Neural progenitor cell (in vitro differentiated cells): ENCODE measurements at regions not wholly inside any gene's neighbourhood (a gene's known extent, or its start where the extent isn't known, plus 50 kb on each side); places are given as distances from the start of the nearest gene placed in this dataset.

Source experiments
- DNase-seq: peaks from one replicate; pipeline ENCODE4 v3.0.0-alpha.2; 2016; ENCODE audit warnings: low spot score
- H2AFZ ChIP-seq: fragments of 200-600 bp; sonication (generic); replicated peaks from 2 replicates; pipeline ENCODE4 v1.6.1; 2016; ENCODE audit warnings: antibody characterized with exemption
- H3F3A ChIP-seq: fragments of 200-600 bp; sonication (generic); 2 replicates; pipeline ENCODE4 v1.6.1; 2016; ENCODE audit warnings: antibody characterized with exemption, low read depth
- H3K27ac ChIP-seq: fragments of 200-600 bp; sonication (generic); 2 replicates; pipeline ENCODE4 v1.5.1; 2016; ENCODE audit warnings: mild to moderate bottlenecking
- H3K27me3 ChIP-seq: fragments of 200-600 bp; sonication (generic); 2 replicates; pipeline ENCODE4 v1.6.1; 2016; ENCODE audit warnings: mild to moderate bottlenecking, moderate library complexity
- H3K36me3 ChIP-seq: fragments of 200-600 bp; sonication (generic); 2 replicates; pipeline ENCODE4 v1.5.1; 2016
- H3K4me1 ChIP-seq: fragments of 200-600 bp; sonication (generic); 2 replicates; pipeline ENCODE4 v1.6.1; 2016; ENCODE audit warnings: mixed run types
- H3K4me2 ChIP-seq: fragments of 200-600 bp; sonication (generic); 2 replicates; pipeline ENCODE4 v1.6.1; 2016
- H3K4me3 ChIP-seq: fragments of 200-600 bp; sonication (generic); 2 replicates; pipeline ENCODE4 v1.5.1; 2016
- H3K79me2 ChIP-seq: fragments of 200-600 bp; sonication (generic); 2 replicates; pipeline ENCODE4 v1.6.1; 2016; ENCODE audit warnings: low read depth
- H3K9ac ChIP-seq: fragments of 200-600 bp; sonication (generic); 2 replicates; pipeline ENCODE4 v1.6.1; 2016
- H3K9me3 ChIP-seq: fragments of 200-600 bp; sonication (generic); 2 replicates; pipeline ENCODE4 v1.5.1; 2016; ENCODE audit warnings: low read depth
- H4K20me1 ChIP-seq: fragments of 200-600 bp; sonication (generic); 2 replicates; pipeline ENCODE4 v1.6.1; 2016; ENCODE audit warnings: low read depth
- H3K27ac Mint-ChIP-seq: 3 replicates; pipeline ENCODE4 v1.8.0; 2021; ENCODE audit warnings: mixed read lengths
- H3K27me3 Mint-ChIP-seq: 2 replicates; pipeline ENCODE4 v1.8.0; 2022; ENCODE audit warnings: low read depth, mild to moderate bottlenecking, inconsistent platforms, moderate library complexity, mixed read lengths; ENCODE audit not compliant: insufficient read depth
- H3K36me3 Mint-ChIP-seq: 3 replicates; pipeline ENCODE4 v1.8.0; 2021; ENCODE audit warnings: mixed read lengths
- H3K4me1 Mint-ChIP-seq: 3 replicates; pipeline ENCODE4 v1.8.0; 2021; ENCODE audit warnings: mixed read lengths
- H3K4me3 Mint-ChIP-seq: 3 replicates; pipeline ENCODE4 v1.8.0; 2021; ENCODE audit warnings: mild to moderate bottlenecking, moderate library complexity, mixed read lengths
- H3K9me3 Mint-ChIP-seq: 3 replicates; pipeline ENCODE4 v1.8.0; 2020; ENCODE audit warnings: mixed read lengths
- CTCF ChIP-seq: fragments of 200-600 bp; sonication (generic); IDR thresholded peaks from 2 replicates; pipeline ENCODE4 v1.5.1; 2017; ENCODE audit warnings: antibody characterized with exemption, mild to moderate bottlenecking
- EZH2 ChIP-seq: fragments of 200-600 bp; sonication (generic); IDR thresholded peaks from 2 replicates; pipeline ENCODE4 v1.6.1; 2017; ENCODE audit warnings: antibody characterized with exemption, mild to moderate bottlenecking, moderate library complexity
- EZH2phosphoT487 ChIP-seq: fragments of 200-600 bp; sonication (generic); IDR thresholded peaks from 2 replicates; pipeline ENCODE4 v1.6.1; 2017; ENCODE audit warnings: antibody characterized with exemption

GRCh38 chr18:79583984-79584401 lies 95.6 kb upstream of the CTDP1 start:
- no peak overlapping the region for H3K4me3 Mint-ChIP-seq

GRCh38 chr18:79584491-79585394 lies 94.9 kb upstream of the CTDP1 start:
- H3F3A ChIP-seq: peaks cover 18% of the 10 kb centered on the region
- Mint-ChIP-seq H3K27me3 (peaks cover 8% of the 10 kb centered on the region), H3K27ac (no peak overlapping the region), H3K36me3 (no peaks in the 10 kb centered on the region), H3K4me3 (no peak overlapping the region), H3K9me3 (no peaks in the 10 kb centered on the region), H3K4me1 (peaks cover 29% of the 10 kb centered on the region)
- no peak overlapping the region for H2AFZ ChIP-seq
- H3K4me3 ChIP-seq: no peak overlapping the region
- TF ChIP-seq EZH2 (no peak), CTCF (no peak)
- no peak overlapping the region for H3K27ac ChIP-seq
- H3K4me2 ChIP-seq: no peak overlapping the region
- no peaks in the 10 kb centered on the region for H3K27me3 ChIP-seq
- no peak for DNase-seq
- H3K9me3 ChIP-seq: no peaks in the 10 kb centered on the region
- no peaks in the 10 kb centered on the region for H3K79me2 ChIP-seq
- no peaks in the 10 kb centered on the region for H3K36me3 ChIP-seq
- peaks cover 17% of the 10 kb centered on the region for H3K4me1 ChIP-seq
- no peaks in the 10 kb centered on the region for H4K20me1 ChIP-seq
- H3K9ac ChIP-seq: no peak overlapping the region

More at GRCh38 chr18:79583984-79584401, 95.6 kb upstream of the CTDP1 start:
- Mint-ChIP-seq H3K9me3 (no peaks in the 10 kb centered on the region), H3K27ac (no peak overlapping the region), H3K36me3 (no peaks in the 10 kb centered on the region), H3K27me3 (peaks cover 8% of the 10 kb centered on the region), H3K4me1 (peaks cover 26% of the 10 kb centered on the region)
- no peak for DNase-seq
- TF ChIP-seq EZH2phosphoT487 (no peak), EZH2 (no peak), CTCF (no peak)
- H3K9me3 ChIP-seq: no peaks in the 10 kb centered on the region
- H2AFZ ChIP-seq: no peak overlapping the region
- H4K20me1 ChIP-seq: no peaks in the 10 kb centered on the region
- no peaks in the 10 kb centered on the region for H3K79me2 ChIP-seq
- no peak overlapping the region for H3K27ac ChIP-seq
- peaks cover 14% of the 10 kb centered on the region for H3K4me1 ChIP-seq
- H3K27me3 ChIP-seq: no peaks in the 10 kb centered on the region
- H3K36me3 ChIP-seq: no peaks in the 10 kb centered on the region
- H3K4me2 ChIP-seq: no peak overlapping the region
- H3F3A ChIP-seq: peaks cover 18% of the 10 kb centered on the region
- no peak overlapping the region for H3K4me3 ChIP-seq
- no peak overlapping the region for H3K9ac ChIP-seq

- H3K4me3 ChIP-seq: no peak overlapping the region
- H3K36me3 ChIP-seq: no peaks in the 10 kb centered on the region
- peaks cover 29% of the 10 kb centered on the region for H3K4me1 Mint-ChIP-seq
- H3K27ac Mint-ChIP-seq: peak overlapping the region; percentile 55
- no peaks in the 10 kb centered on the region for H4K20me1 ChIP-seq
- H3K36me3 Mint-ChIP-seq: no peaks in the 10 kb centered on the region
- no peak for TF ChIP-seq CTCF
- no peak for TF ChIP-seq EZH2phosphoT487
- no peak for TF ChIP-seq EZH2
- H3K4me2 ChIP-seq: no peak overlapping the region
- no peaks in the 10 kb centered on the region for H3K9me3 ChIP-seq
- H3F3A ChIP-seq: peaks cover 18% of the 10 kb centered on the region
- H2AFZ ChIP-seq: no peak overlapping the region
- no peak overlapping the region for H3K9ac ChIP-seq
- no peak overlapping the region for H3K27ac ChIP-seq
- DNase-seq: no peak
- no peaks in the 10 kb centered on the region for H3K9me3 Mint-ChIP-seq
- H3K79me2 ChIP-seq: no peaks in the 10 kb centered on the region
- peaks cover 20% of the 10 kb centered on the region for H3K4me1 ChIP-seq
- H3K27me3 Mint-ChIP-seq: peaks cover 8% of the 10 kb centered on the region
- H3K4me3 Mint-ChIP-seq: no peak overlapping the region
- no peaks in the 10 kb centered on the region for H3K27me3 ChIP-seq
Measured at GRCh38 chr18:79585395-79586370, 93.9 kb upstream of the CTDP1 start.
